ENCODE measurements at regions not wholly inside any gene's neighbourhood (a gene's known extent, or its start where the extent isn't known, plus 50 kb on each side); places are given as distances from the start of the nearest gene placed in this dataset.

GRCh38 chr1:234769986-234770795, 160.2 kb upstream of the IRF2BP2 start:
- no peak for TF ChIP-seq CTCF (conservative IDR thresholded peaks at IDR 0.05; ENCODE audit: low read depth, low read length)
- TF ChIP-seq EZH2 (IDR thresholded peaks at IDR 0.05; ENCODE audit: borderline replicate concordance, low read depth, low read length, poor library complexity, severe bottlenecking) = no peak
